CD4-positive, CD25-positive, alpha-beta regulatory T cell (primary cell): ENCODE measurements at regions not wholly inside any gene's neighbourhood (a gene's known extent, or its start where the extent isn't known, plus 50 kb on each side); places are given as distances from the start of the nearest gene placed in this dataset.

Experiments
- ATAC-seq, 2 donors: fragments of 150-1000 bp; cut with Tn5 transposase; one replicate each; pipeline ENCODE4 v1.10.0; 2021; ENCODE audit warnings: low read depth in 2 of 2, moderate number of reproducible peaks in 2 of 2, moderate library complexity in 1 of 2
- DNase-seq, 3 donors: peaks; one replicate each; pipeline versions ENCODE4 v3.0.0 to v3.0.0-alpha.2; 2012 to 2022; ENCODE audit warnings: mixed read lengths in 1 of 3
- H3K27ac ChIP-seq: one replicate; pipeline ENCODE4 v1.7.0; 2013; ENCODE audit warnings: mild to moderate bottlenecking, low read length; ENCODE audit not compliant: insufficient read depth, poor library complexity, severe bottlenecking
- H3K27me3 ChIP-seq: one replicate; pipeline ENCODE4 v1.7.0; 2013; ENCODE audit warnings: low read length; ENCODE audit not compliant: control insufficient read depth, insufficient read depth
- H3K36me3 ChIP-seq: one replicate; pipeline ENCODE4 v1.7.0; 2013; ENCODE audit warnings: mild to moderate bottlenecking, low read length, moderate library complexity; ENCODE audit not compliant: control insufficient read depth, insufficient read depth
- H3K4me1 ChIP-seq: 2 replicates; pipeline ENCODE4 v1.7.0; 2013; ENCODE audit warnings: mild to moderate bottlenecking, low read length; ENCODE audit not compliant: insufficient read depth, control insufficient read depth, poor library complexity, severe bottlenecking
- H3K4me3 ChIP-seq: one replicate; pipeline ENCODE4 v1.7.0; 2013; ENCODE audit warnings: low read depth, mild to moderate bottlenecking, low read length, moderate library complexity
- H3K9me3 ChIP-seq, 2 experiments: 1 replicate in 1 of 2; 2 replicates in 1 of 2; pipeline ENCODE4 v1.7.0; 2013; ENCODE audit warnings: low read length in 2 of 2, mild to moderate bottlenecking in 1 of 2, moderate library complexity in 1 of 2; ENCODE audit not compliant: control insufficient read depth in 2 of 2
- H3K27ac Mint-ChIP-seq, 3 donors: one replicate each; pipeline ENCODE4 v1.8.0; 2020 to 2022; ENCODE audit warnings: mild to moderate bottlenecking in 3 of 3, mixed read lengths in 3 of 3, moderate library complexity in 2 of 3
- H3K27me3 Mint-ChIP-seq: one replicate; pipeline ENCODE4 v1.8.0; 2022; ENCODE audit warnings: mild to moderate bottlenecking, mixed read lengths
- H3K36me3 Mint-ChIP-seq: one replicate; pipeline ENCODE4 v1.8.0; 2020; ENCODE audit warnings: mixed read lengths
- H3K4me1 Mint-ChIP-seq, 4 donors: one replicate each; pipeline ENCODE4 v1.8.0; 2020 to 2022; ENCODE audit warnings: mixed read lengths in 4 of 4, mild to moderate bottlenecking in 1 of 4
- H3K4me3 Mint-ChIP-seq, 4 donors: one replicate each; pipeline ENCODE4 v1.8.0; 2020 to 2022; ENCODE audit warnings: mild to moderate bottlenecking in 4 of 4, mixed read lengths in 4 of 4, moderate library complexity in 3 of 4
- H3K9me3 Mint-ChIP-seq, 7 donors: one replicate each; pipeline ENCODE4 v1.8.0; 2020 to 2022; ENCODE audit warnings: mixed read lengths in 7 of 7, mild to moderate bottlenecking in 3 of 7, moderate library complexity in 2 of 7

DNA sequence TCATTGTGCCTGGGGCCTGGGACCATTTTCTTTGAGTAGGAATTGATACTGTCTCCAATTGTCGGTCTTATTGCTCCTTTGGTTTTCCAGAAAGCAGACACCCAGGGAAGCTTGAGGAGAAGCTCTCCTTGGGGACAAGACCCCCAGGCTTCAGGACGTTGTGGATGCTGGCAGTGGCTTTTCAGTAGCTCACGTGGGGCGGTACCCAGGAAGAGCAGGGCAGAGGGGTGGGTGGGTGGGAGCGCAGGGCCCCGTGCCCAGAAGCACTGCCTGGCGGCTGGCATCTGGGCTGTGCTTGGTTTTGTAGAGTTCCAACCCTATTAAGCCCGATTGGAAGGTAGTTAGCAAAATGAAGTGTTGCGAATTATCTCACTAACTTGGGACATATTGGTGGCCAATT, 374.2 kb upstream of the IRX1 start:
- Mint-ChIP-seq H3K9me3 (peaks cover 0 to 11% (median 3%) of the 10 kb centered on the region in 7 donors), H3K27ac (no peak overlapping the region), H3K4me3 (no peak overlapping the region), H3K36me3 (no peaks in the 10 kb centered on the region), H3K4me1 (no peaks in the 10 kb centered on the region), H3K27me3 (peaks cover 4% of the 10 kb centered on the region)
- no peak for DNase-seq
- Histone ChIP-seq H3K36me3 (no peaks in the 10 kb centered on the region), H3K27ac (no peak overlapping the region), H3K4me1 (no peaks in the 10 kb centered on the region), H3K9me3 (no peaks in the 10 kb centered on the region), H3K27me3 (no peaks in the 10 kb centered on the region), H3K4me3 (no peak overlapping the region)
- ATAC-seq: no peak

DNA sequence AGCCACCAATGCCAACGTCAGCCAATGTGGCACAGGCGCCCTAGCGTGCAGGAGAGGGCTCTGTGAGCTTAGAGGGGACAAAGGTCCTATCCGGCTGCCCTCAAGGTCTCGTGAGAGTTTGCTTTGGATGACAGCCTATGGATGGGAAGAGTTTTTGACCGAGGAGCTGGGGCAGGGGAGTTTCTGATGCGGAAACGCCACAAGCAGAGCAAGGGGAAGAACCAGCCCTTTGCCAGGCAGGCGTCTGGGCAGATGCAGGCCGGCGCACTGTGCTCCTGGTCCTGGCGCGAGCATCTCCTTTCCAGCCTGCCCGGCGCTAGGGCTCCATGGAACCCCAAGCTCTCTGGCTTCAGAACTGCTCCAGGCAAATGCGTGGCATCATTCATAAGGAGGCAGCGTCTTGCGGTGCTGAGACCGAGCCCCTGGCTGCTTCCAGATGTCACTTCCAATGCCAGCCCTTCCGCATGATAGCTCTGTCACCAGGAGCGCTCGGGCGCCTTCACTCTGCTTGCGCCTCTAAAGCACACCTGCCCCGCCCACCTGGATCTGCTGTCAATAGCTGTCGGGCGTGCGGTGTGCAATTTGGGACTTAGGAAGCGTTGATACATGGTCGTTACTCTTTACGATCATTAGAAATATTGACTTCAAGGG, 374.9 kb upstream of the IRX1 start:
- Histone ChIP-seq H3K4me3 (no peak overlapping the region), H3K36me3 (no peaks in the 10 kb centered on the region), H3K4me1 (no peaks in the 10 kb centered on the region), H3K9me3 (no peaks in the 10 kb centered on the region), H3K27me3 (no peaks in the 10 kb centered on the region), H3K27ac (no peak overlapping the region)
- Mint-ChIP-seq H3K4me1 (no peaks in the 10 kb centered on the region), H3K27me3 (peaks cover 4% of the 10 kb centered on the region), H3K27ac (no peak overlapping the region), H3K9me3 (peaks cover 0 to 10% (median 2%) of the 10 kb centered on the region in 7 donors), H3K4me3 (no peak overlapping the region), H3K36me3 (no peaks in the 10 kb centered on the region)
- ATAC-seq (no peak), DNase-seq (no peak)

- ATAC-seq: no peak
- Histone ChIP-seq H3K4me1 (no peaks in the 10 kb centered on the region), H3K9me3 (no peaks in the 10 kb centered on the region), H3K27ac (no peak overlapping the region), H3K27me3 (no peaks in the 10 kb centered on the region), H3K4me3 (no peak overlapping the region), H3K36me3 (no peaks in the 10 kb centered on the region)
- Mint-ChIP-seq H3K27ac (no peak overlapping the region), H3K27me3 (peaks cover 4% of the 10 kb centered on the region), H3K36me3 (no peaks in the 10 kb centered on the region), H3K9me3 (peaks cover 0 to 10% (median 4%) of the 10 kb centered on the region in 7 donors), H3K4me3 (no peak overlapping the region), H3K4me1 (no peaks in the 10 kb centered on the region)
- DNase-seq: no peak
These were observed 375.4 kb upstream of the IRX1 start for GRCh38 chr5:3220201-3220600.

DNA sequence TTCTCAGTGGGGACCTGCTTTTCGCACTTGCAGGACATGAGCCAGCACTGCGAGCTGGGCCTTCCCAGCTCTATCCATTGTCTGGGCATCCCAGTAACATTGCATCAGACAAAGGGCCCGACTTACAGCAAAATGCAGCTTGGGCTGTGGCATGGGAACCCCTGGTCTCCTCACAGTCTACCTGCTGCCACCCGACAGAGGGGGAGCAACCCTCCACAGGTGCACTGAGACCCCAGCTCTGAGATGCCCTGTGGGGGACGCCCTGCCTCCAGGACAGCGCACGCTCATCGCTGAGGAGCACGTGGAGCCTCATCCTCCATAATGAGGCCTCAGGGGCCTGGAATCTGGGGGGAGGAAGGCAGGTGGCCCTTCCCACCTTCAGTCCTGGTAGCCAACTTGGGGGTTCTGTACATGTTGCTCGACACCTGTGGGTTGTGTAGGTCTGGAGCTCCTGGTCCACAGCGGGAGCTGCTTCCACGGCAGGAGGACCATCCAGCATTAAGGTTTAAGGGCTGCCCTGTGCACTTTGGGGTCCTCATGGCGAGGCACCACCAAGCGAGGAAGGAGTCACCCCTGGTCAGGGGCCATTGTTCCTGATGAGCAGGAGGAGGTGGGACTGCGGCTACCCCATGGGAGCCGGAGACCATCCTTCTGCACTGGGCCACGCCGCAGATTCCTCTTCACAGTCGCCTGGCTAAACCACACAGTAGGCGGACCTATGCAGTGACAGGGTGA, 376.5 kb upstream of the IRX1 start:
- Histone ChIP-seq H3K4me3 (no peak overlapping the region), H3K9me3 (peaks cover 0 to 4% of the 10 kb centered on the region in 2 experiments), H3K27me3 (no peaks in the 10 kb centered on the region), H3K4me1 (no peaks in the 10 kb centered on the region), H3K27ac (no peak overlapping the region), H3K36me3 (no peaks in the 10 kb centered on the region)
- DNase-seq: no peak
- Mint-ChIP-seq H3K27me3 (peaks cover 4% of the 10 kb centered on the region), H3K36me3 (no peaks in the 10 kb centered on the region), H3K27ac (no peak overlapping the region), H3K4me3 (no peak overlapping the region), H3K4me1 (no peaks in the 10 kb centered on the region), H3K9me3 (peaks cover 0 to 10% (median 2%) of the 10 kb centered on the region in 7 donors)
- no peak for ATAC-seq

GRCh38 chr5:3217771-3218495, 377.7 kb upstream of the IRX1 start:
- no peaks in the 10 kb centered on the region for H3K27me3 ChIP-seq
- H3K27ac ChIP-seq: no peak overlapping the region
- H3K27ac Mint-ChIP-seq: no peak overlapping the region
- no peaks in the 10 kb centered on the region for H3K4me1 ChIP-seq
- H3K27me3 Mint-ChIP-seq: peaks cover 4% of the 10 kb centered on the region
- H3K9me3 ChIP-seq: peaks cover 0 to 4% of the 10 kb centered on the region in 2 experiments
- H3K36me3 ChIP-seq: no peaks in the 10 kb centered on the region
- no peak for DNase-seq
- no peak overlapping the region for H3K4me3 Mint-ChIP-seq
- no peaks in the 10 kb centered on the region for H3K4me1 Mint-ChIP-seq
- H3K4me3 ChIP-seq: no peak overlapping the region
- no peaks in the 10 kb centered on the region for H3K36me3 Mint-ChIP-seq
- ATAC-seq: no peak
- H3K9me3 Mint-ChIP-seq: peaks cover 0 to 10% (median 0%) of the 10 kb centered on the region in 7 donors

GRCh38 chr5:3217114-3217513, 378.5 kb upstream of the IRX1 start:
- no peaks in the 10 kb centered on the region for H3K36me3 ChIP-seq
- peaks cover under 1 to 4% of the 10 kb centered on the region in 2 experiments for H3K9me3 ChIP-seq
- DNase-seq (no peak), ATAC-seq (no peak)
- Mint-ChIP-seq H3K9me3 (peaks cover 0 to 10% (median 0%) of the 10 kb centered on the region in 7 donors), H3K27me3 (peaks cover 4% of the 10 kb centered on the region), H3K4me3 (no peak overlapping the region), H3K4me1 (no peaks in the 10 kb centered on the region), H3K27ac (no peak overlapping the region), H3K36me3 (no peaks in the 10 kb centered on the region)
- no peaks in the 10 kb centered on the region for H3K4me1 ChIP-seq
- no peak overlapping the region for H3K27ac ChIP-seq
- H3K27me3 ChIP-seq: no peaks in the 10 kb centered on the region
- no peak overlapping the region for H3K4me3 ChIP-seq

DNA sequence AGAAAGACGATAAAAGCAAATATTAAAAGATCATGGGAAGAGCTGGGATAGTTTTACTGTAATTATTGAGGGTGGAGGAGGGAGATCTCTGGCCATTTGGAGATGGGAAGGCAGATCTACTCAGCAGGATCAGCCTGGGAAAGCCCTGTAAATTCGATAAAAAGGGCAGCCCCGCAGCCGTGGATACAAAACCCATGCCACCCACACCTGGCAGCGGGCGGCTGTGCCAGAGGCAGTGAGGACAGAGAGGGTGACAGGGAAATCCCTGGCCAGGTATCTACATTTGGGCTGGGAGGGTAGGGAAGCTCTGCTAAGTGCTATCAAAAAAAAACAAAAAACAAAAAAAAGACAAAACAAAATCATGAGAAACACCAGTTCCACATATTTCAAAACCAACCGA, 379.2 kb upstream of the IRX1 start:
- Histone ChIP-seq H3K4me3 (no peak overlapping the region), H3K27me3 (no peaks in the 10 kb centered on the region), H3K9me3 (peaks cover 2 to 4% of the 10 kb centered on the region in 2 experiments), H3K4me1 (no peaks in the 10 kb centered on the region), H3K36me3 (no peaks in the 10 kb centered on the region), H3K27ac (no peak overlapping the region)
- no peak for ATAC-seq
- Mint-ChIP-seq H3K27ac (no peak overlapping the region), H3K4me1 (no peaks in the 10 kb centered on the region), H3K36me3 (no peaks in the 10 kb centered on the region), H3K9me3 (peaks cover 0 to 10% (median 0%) of the 10 kb centered on the region in 7 donors), H3K4me3 (no peak overlapping the region), H3K27me3 (peaks cover 4% of the 10 kb centered on the region)
- no peak for DNase-seq
